Left lung (tissue), 4 donors: ENCODE measurements at regions not wholly inside any gene's neighbourhood (a gene's known extent, or its start where the extent isn't known, plus 50 kb on each side); places are given as distances from the start of the nearest gene placed in this dataset.

ENCODE experiments used
- ATAC-seq: fragments of 200-7000 bp; cut with Tn5 transposase; one replicate; pipeline ENCODE4 v1.9.1; 2020; ENCODE audit warnings: moderate library complexity
- DNase-seq, 4 donors: peaks; one replicate each; pipeline ENCODE4 v3.0.0-alpha.2; 2013 to 2020
- H3K27ac ChIP-seq, 2 donors: fragments of 200-600 bp; sonication (generic) in 1 of 2; one replicate each; pipeline versions ENCODE4 v1.5.0 to v1.8.0; 2020 to 2021
- H3K27me3 ChIP-seq, 2 donors: fragments of 200-600 bp; sonication (generic) in 1 of 2; one replicate each; pipeline versions ENCODE4 v1.5.0 to v1.8.0; 2020 to 2021
- H3K36me3 ChIP-seq, 2 donors: fragments of 200-600 bp; sonication (generic) in 1 of 2; one replicate each; pipeline versions ENCODE4 v1.5.0 to v1.8.0; 2020 to 2021
- H3K4me1 ChIP-seq, 2 donors: fragments of 200-600 bp; one replicate each; pipeline ENCODE4 v1.8.0; 2021
- H3K4me3 ChIP-seq, 2 donors: fragments of 200-600 bp; sonication (generic) in 1 of 2; one replicate each; pipeline versions ENCODE4 v1.5.0 to v1.8.0; 2020 to 2021; ENCODE audit warnings: mild to moderate bottlenecking in 1 of 2
- H3K9me3 ChIP-seq, 2 donors: fragments of 200-600 bp; sonication (generic) in 1 of 2; one replicate each; pipeline versions ENCODE4 v1.5.0 to v1.8.0; 2020 to 2021
- intact Hi-C, 2 donors: fragments of 100-400 bp; cut with DNase I; formaldehyde crosslinking; loops; one replicate each; pipeline versions ENCODE4 v1.11.2 to v1.14.2; 2022
- TF ChIP-seq, protein P1 (sequence below), 2 donors: fragments of 200-600 bp; sonication (generic) in 1 of 2; IDR thresholded peaks; one replicate each; pipeline versions ENCODE4 v1.5.0 to v1.8.0; 2021; ENCODE audit warnings: antibody characterized with exemption in 2 of 2
- donor health status: DM: no; HTN: yes; CAD: no.
- donor health status: DM: no; HTN: no; CAD: no.

DNA sequence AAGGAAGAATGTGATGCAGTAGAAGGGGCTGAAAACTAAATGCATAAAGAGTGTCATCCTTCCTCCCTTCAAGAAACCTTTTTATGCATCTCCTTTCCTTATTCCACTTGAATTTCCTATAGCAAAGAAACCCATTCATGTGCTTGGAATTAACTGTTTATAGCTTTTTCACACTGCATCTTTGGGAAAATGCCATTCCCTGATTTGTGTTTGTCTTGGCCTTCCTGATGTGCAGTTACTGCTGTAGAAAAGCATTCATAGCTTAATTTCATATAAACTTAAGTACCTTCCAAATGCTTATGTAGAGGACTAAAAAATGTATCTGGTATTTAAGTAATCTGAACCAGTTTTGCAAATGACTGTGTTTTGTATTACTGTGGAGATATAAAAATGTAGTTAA is 61.8 kb downstream of the SDR9C7 start:
- ATAC-seq = no peak
- TF ChIP-seq, protein P1, sequence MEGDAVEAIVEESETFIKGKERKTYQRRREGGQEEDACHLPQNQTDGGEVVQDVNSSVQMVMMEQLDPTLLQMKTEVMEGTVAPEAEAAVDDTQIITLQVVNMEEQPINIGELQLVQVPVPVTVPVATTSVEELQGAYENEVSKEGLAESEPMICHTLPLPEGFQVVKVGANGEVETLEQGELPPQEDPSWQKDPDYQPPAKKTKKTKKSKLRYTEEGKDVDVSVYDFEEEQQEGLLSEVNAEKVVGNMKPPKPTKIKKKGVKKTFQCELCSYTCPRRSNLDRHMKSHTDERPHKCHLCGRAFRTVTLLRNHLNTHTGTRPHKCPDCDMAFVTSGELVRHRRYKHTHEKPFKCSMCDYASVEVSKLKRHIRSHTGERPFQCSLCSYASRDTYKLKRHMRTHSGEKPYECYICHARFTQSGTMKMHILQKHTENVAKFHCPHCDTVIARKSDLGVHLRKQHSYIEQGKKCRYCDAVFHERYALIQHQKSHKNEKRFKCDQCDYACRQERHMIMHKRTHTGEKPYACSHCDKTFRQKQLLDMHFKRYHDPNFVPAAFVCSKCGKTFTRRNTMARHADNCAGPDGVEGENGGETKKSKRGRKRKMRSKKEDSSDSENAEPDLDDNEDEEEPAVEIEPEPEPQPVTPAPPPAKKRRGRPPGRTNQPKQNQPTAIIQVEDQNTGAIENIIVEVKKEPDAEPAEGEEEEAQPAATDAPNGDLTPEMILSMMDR (IDR thresholded peaks at IDR 0.05) = no peak
- intact Hi-C loops = no loop called here

DNA sequence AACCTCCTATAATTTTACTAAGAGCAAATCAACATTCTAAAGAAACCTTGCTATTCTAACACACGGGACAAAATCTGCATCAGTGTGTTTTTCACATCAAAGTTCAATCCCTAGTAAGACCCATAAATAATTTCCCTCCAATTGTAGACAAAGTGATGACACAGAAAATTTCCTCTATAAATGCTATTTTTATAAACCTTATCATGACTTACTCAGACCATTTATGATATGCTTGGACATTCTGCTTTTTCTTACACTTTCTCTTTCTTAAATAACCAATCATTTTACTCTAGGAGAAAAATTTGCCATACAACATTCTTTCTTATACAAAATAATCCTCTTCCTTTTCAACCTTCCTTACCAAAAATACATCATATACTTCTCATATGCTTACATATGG is 67.0 kb downstream of the SDR9C7 start:
- no peak overlapping the region for H3K4me3 ChIP-seq
- H3K27ac ChIP-seq = no peak overlapping the region
- intact Hi-C loops = no loop called here
- peaks cover 7 to 48% of the 10 kb centered on the region in 2 donors for H3K9me3 ChIP-seq
- no peak for ATAC-seq
- no peaks in the 10 kb centered on the region for H3K4me1 ChIP-seq
- H3K36me3 ChIP-seq = no peaks in the 10 kb centered on the region
- TF ChIP-seq, protein P1 (IDR thresholded peaks at IDR 0.05) = no peak
- no peak for DNase-seq
- H3K27me3 ChIP-seq = no peaks in the 10 kb centered on the region

More for the DNA sequence above, 61.8 kb downstream of the SDR9C7 start:
- Histone ChIP-seq H3K9me3 (no peaks in the 10 kb centered on the region), H3K27me3 (no peaks in the 10 kb centered on the region), H3K36me3 (no peaks in the 10 kb centered on the region), H3K4me1 (no peaks in the 10 kb centered on the region), H3K4me3 (no peak overlapping the region), H3K27ac (no peak overlapping the region)
- DNase-seq = no peak

DNA sequence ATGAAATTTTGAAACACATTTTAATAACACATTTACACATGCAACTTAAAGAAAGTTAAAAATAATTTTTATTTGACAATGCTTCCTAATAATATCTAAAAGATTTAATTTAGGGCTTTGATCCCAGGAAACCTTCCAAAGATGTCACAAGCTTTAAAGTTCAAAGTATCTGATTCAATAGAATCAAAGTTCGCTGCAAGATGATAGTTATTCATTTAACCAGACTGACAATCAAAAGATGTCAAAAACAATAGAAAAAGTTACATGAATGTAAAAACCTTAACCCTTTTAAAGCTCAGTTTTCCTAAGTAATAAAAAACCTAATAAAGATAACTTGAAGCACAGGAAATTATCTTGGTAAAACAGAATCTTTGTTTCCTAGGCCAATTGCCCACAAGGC is 67.7 kb downstream of the SDR9C7 start:
- TF ChIP-seq, protein P1 (IDR thresholded peaks at IDR 0.05) = no peak
- intact Hi-C loops = no loop called here

DNA sequence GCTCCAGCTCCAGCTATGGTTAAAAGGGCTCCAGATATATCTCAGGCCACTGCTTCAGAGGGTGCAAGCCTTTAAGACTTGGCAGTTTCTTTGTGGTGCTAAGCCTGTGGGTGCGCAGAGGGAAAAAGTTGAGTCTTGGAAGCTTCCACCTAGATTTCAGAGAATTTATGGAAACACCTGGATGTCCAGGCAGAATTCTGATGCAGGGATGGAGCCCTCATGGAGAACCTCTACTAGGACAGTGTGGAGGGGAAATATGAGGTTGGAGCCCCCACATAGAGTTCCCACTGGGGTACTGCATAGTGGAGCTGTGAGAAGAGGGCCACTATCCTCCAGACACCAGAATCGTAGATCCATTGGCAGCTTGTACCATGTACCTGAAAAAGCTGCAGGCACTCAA is 69.9 kb downstream of the SDR9C7 start:
- H3K27ac ChIP-seq = no peak overlapping the region
- TF ChIP-seq, protein P1 (IDR thresholded peaks at IDR 0.05) = no peak
- DNase-seq = no peak
- no peaks in the 10 kb centered on the region for H3K36me3 ChIP-seq
- intact Hi-C loops = no loop called here
- ATAC-seq = no peak
- H3K4me1 ChIP-seq = no peaks in the 10 kb centered on the region
- H3K4me3 ChIP-seq = no peak overlapping the region
- H3K27me3 ChIP-seq = no peaks in the 10 kb centered on the region
- H3K9me3 ChIP-seq = peaks cover 7 to 56% of the 10 kb centered on the region in 2 donors

More for the DNA sequence above, 67.7 kb downstream of the SDR9C7 start:
- H3K27me3 ChIP-seq = no peaks in the 10 kb centered on the region
- peaks cover 7 to 53% of the 10 kb centered on the region in 2 donors for H3K9me3 ChIP-seq
- no peaks in the 10 kb centered on the region for H3K36me3 ChIP-seq
- DNase-seq = no peak
- no peak overlapping the region for H3K4me3 ChIP-seq
- ATAC-seq = no peak
- H3K4me1 ChIP-seq = no peaks in the 10 kb centered on the region
- no peak overlapping the region for H3K27ac ChIP-seq

DNA sequence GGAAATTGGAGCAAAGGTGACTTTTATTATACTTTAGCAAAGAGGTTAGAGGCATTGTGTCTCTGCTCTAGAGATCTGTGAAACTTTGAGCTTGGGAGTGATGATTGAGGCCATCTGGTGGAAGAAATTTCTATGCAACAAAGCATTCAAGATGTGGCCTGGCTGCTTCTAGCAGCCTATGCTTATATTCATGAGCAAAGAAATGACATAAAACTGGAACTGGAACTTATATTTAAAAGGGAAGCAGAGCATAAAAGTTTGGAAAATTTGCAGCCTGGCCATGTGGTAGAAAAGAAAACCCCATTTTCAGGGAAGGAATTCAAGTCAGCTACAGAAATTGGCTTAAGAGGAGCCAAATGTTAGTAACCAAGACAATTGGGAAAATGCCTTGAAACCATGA is 70.4 kb downstream of the SDR9C7 start:
- peaks cover 7 to 56% of the 10 kb centered on the region in 2 donors for H3K9me3 ChIP-seq
- no peak overlapping the region for H3K4me3 ChIP-seq
- H3K36me3 ChIP-seq = no peaks in the 10 kb centered on the region
- H3K4me1 ChIP-seq = no peaks in the 10 kb centered on the region
- intact Hi-C loops = no loop called here
- DNase-seq = no peak
- TF ChIP-seq, protein P1 (IDR thresholded peaks at IDR 0.05) = no peak
- ATAC-seq = no peak
- no peak overlapping the region for H3K27ac ChIP-seq
- H3K27me3 ChIP-seq = no peaks in the 10 kb centered on the region
